ENCODE measurements at regions not wholly inside any gene's neighbourhood (a gene's known extent, or its start where the extent isn't known, plus 50 kb on each side); places are given as distances from the start of the nearest gene placed in this dataset.

DNA sequence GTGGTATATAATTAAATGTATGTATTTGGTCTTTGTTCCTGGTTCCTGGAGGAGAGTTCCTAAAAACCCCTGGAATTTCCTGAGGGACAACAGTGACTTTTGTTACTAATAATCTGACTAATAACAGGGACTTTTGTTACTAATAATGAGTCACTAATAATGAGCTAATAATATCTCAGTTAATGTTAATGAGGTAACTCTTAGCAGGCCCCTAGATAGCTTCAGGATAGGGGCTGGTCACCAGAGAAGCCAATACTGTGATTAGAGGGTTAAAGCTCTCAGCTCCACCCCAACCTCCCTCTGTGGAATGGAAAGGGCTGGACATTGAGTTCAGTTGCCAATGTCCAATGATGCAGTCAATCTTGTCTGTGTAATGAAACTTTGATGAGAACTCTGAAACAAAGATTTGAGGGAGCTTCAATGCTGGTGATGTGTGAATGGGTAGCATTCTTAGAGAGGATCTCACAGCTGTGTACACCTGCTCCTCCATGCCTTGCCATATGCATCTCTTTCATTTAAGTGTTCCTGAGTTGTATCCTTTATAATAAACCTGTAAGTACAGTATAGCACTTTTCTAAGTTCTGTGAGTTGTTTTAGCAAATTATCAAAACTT is 1431.4 kb upstream of the TENM4 start:
- no peak overlapping the region for H3K27ac ChIP-seq (ENCODE audit: low read depth, low read length)

DNA sequence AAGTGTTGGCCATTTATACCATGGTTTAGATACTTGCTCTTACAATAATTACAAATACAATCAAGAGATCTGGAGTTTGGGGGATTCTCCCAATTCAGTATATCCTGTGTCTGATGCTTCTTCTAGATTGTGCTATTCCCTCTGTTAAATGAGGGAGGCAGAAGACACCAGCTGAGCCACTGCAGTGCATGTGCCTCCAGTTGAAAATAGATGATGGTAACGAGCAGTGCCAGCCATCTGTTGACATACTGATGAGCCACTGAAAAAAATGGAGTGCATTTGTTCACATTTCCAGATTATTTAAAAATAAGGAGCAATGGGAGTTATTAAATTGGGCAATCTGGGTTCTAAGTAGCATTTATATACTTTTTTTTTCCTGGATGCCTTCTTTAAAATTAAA is 1428.0 kb upstream of the TENM4 start:
- 48 to 75% (median 67%) methylated on average over 1 of the region's 1 CpG for WGBS, 3 donors

DNA sequence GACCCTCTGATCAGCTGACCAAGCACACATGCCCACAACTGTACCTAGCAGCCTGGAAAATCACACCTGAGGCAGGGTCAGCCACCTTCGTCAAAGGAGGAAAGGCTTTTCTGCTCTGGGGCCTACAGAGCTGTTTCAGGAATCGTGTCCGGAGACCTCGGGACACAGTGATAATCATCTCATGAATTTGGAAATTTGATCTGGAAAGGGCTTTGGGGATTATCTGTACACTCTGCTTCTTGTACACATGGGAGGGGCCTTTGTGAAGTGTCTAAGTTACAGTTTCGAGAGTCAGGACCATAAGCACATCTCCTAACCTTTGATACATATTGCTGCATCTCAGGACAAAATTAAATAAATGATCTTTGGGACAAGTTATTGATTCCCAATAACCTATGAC is 1421.2 kb upstream of the TENM4 start:
- WGBS, 3 donors, result 85 to 88% (median 86%) methylated on average over 5 of the region's 5 CpGs
- no peak overlapping the region for H3K27ac ChIP-seq (ENCODE audit: low read depth, low read length)

More for the DNA sequence above, 1428.0 kb upstream of the TENM4 start:
- no peak overlapping the region for H3K27ac ChIP-seq (ENCODE audit: low read depth, low read length)

DNA sequence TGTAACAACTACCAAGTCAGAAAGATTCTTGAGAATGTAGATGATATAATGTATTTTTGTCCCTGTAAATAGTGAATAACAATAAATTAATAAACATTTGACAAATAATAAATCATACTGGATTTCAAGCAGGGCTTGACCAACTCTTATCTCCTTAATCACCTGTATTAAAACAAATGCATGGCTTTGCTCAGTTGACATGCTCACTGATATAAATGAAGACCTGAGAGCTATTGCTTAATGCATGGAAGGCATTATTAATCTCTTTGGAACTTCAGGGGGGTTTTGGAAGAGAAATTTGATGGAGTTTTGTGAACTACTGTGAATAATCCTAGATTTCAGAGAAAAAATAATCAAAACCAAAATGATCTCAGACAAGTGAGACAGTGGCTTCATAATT is 1420.4 kb upstream of the TENM4 start:
- no peak overlapping the region for H3K27ac ChIP-seq (ENCODE audit: low read depth, low read length)

DNA sequence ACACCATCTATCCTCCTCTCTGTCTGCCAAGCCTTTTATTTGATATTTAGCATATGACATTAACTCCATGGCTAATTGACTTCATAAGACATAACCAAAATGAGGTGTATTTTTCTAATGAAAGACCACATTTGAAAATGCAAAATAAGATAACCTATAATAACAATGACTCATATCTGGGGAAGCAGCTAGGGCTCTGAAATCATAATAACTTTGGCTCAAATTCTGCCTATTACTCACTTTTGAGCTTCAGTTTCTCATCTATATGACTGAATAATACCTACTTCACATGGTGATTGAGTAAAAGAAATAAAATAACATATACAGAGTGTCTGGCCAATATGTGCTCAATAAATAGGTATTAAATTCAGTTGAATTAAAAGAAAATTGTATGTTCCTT is 1419.8 kb upstream of the TENM4 start:
- H3K27ac ChIP-seq (ENCODE audit: low read depth, low read length), result no peak overlapping the region

DNA sequence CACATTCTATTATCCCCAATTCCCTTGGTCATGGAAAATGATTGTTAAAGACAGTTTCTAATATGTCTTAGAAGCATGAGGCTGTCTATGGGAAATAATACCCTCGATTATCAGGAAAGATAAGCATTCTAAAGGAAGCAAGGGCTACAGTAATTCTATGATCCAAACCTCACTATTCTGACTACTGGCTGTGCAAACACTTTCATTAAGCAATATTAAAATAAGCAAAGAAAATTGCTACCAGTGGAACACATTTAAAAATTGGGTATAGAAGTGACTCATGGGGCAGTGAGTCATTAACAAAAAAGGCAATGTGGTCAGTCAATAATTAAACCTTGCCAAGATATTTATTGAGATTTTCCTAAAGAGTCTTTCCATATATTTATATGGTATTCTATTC is 1415.2 kb upstream of the TENM4 start:
- H3K27ac ChIP-seq (ENCODE audit: low read depth, low read length), result no peak overlapping the region
- 26 to 34% (median 26%) methylated on average over 1 of the region's 1 CpG for WGBS, 3 donors

DNA sequence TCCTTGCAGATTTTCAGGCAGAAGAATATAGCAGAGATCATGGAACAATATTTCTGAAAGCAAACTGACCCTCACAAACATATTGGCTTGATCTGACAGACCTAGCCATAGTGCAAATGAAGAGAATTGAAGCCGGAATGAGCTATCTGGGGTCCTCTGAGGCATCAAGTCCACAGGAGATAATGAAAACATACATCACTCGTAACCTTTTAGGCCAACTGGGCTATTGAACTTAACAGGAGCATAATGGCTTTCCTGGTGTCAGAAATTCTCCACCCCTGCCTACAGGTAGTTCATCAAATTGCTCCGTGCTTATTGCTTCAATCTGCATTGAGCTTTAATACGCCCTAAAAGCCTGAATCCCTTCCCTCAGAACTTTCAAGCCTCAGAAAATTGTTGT is 1414.6 kb upstream of the TENM4 start:
- WGBS, 3 donors, result 76 to 85% (median 78%) methylated on average over 4 of the region's 4 CpGs

DNA sequence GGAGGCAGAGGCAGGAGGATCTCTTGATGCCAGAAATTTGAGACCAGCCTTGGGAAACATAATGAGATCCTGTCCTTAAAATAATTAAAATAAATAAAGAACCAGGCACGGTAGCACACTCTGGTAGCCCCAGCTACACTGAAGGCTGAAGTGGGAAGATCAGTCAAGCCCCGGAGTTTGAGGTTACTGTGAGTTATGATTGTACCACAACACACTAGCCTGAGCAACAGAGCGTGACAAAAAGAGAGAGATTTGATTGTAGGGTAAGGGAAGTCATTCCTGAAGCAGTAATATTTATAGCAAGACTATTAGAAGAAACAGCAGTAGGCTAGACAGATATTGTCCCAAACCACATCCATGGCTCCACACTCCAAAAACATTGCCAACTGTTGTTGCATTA is 1408.4 kb upstream of the TENM4 start:
- 81 to 91% (median 90%) methylated on average over 3 of the region's 3 CpGs for WGBS, 3 donors
- H3K27ac ChIP-seq (ENCODE audit: low read depth, low read length), result no peak overlapping the region

More for the DNA sequence above, 1414.6 kb upstream of the TENM4 start:
- no peak overlapping the region for H3K27ac ChIP-seq (ENCODE audit: low read depth, low read length)

DNA sequence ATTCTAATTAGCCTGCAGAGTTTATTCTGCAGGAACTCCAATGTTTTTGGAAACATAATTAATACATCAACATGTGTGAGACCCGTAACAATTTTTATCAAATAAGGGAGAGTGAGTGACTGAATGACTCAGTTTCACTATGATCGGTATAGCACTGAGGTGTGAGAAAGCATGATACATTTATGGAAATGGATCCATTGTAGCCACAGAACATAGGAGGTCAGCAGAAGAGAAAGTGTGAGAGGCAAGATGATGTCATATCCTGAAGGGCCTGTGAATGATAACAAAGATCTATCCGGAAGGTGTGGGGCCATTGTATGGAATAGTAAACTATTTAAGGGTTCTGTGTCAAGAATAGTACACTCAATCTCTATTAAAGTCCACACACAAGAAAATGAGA is 1406.1 kb upstream of the TENM4 start:
- 63 to 88% (median 78%) methylated on average over 3 of the region's 3 CpGs for WGBS, 3 donors
- no peak overlapping the region for H3K27ac ChIP-seq (ENCODE audit: low read depth, low read length)

DNA sequence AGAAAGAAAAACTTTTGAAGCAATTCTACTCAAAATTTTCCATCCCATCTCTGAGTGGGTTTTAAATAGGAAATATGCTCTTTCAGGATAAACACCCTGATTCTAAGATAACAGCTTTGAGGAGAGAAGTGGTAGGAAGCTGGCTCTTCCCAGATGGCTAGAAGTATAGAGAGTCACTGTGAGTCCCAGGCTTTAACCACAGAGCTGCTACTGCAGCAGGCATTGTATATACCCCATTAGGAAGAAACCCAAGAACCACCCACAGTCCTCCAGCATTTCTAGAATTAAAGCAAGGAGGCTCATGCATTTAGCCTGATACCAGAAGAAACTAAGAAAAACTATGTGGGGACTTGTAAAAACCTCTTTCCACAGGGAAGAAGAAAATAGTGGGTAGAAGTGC is 1405.6 kb upstream of the TENM4 start:
- H3K27ac ChIP-seq (ENCODE audit: low read depth, low read length), result no peak overlapping the region

DNA sequence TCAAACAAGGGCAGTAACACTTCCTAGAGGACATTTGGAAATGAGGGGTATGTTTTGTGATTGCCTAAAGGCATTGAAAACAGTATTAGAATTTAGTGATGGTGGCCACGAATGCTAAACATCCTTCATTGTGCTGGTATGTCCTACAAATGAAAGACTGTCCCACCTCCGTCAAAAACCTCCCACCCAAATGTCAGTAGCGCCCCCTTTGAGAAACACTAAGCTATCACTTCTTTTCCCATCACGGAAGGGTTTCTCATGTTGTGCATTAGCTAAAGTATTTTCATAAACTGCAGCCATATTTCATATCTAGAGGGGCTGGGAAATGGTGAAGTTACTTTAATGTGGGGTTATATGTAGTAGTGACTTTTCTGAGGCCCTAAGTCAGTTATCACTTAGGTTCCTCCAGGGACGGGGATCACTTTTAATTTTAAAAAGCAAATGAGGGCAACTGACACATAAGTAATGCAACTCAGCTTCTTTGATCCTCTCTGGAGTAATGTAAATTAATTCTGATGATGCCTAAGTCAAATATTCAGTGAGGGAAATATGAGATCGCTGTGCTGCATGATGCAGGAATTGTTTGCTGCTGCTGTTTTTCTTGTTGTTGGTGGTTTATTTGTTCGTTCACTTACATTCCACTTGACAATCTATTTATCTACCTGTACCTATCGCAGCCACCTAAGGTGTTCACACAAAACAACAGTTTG is 1403.4 kb upstream of the TENM4 start:
- no peak overlapping the region for H3K27ac ChIP-seq (ENCODE audit: low read depth, low read length)
- whole genome bisulfite sequencing, 3 donors, result 71 to 83% (median 82%) methylated on average over 8 of the region's 8 CpGs

DNA sequence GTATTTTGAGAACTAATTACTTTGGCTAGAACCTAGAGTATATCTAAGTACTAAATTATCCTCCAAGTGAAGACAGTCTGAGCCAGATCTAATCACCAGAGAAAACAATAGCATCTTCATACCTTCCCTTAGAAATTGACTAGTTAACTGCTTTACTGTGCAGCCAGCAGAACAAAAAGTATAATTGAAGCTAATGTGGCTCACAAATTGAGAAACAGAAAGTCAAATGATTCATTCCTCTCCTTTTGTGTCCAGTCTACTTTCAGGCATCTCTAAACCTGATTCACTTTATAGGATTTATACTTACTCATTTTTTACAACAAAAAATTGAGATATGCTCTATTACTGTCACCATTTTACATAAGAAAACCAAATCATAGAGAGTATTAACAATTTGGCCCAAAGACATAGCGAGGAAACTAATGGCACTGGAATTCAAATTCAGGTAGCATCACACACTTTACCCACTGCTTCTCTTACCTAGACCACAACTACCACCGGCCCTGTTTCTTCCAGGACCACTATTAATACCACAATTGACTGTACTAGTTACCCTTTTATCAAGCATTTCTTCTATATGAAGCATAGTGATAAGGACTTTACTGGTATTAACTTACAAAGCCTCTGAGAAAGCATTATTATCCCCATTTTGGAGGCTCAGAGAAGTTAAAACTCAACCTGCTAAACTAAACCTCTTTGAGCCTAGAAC is 1402.6 kb upstream of the TENM4 start:
- WGBS, 3 donors, result 83 to 85% (median 84%) methylated on average over 2 of the region's 2 CpGs
- H3K27ac ChIP-seq (ENCODE audit: low read depth, low read length), result no peak overlapping the region

DNA sequence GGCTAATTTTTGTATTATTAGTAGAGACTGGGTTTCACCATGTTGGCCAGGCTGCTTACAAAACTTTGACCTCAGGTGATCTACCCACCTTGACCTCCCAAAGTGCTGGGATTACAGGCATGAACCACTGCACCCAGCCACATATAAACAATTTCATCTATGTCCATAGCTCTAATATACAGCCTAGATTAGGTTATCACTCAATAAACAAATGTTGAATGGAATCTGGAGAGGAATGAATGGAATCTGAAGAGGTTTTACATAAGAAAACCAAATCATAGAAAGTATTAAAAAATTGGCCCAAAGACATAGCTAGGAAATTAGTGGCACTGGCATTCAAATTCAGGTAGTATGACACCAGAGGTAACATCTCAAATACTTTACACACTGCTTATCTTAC is 1401.4 kb upstream of the TENM4 start:
- no peak overlapping the region for H3K27ac ChIP-seq (ENCODE audit: low read depth, low read length)

DNA sequence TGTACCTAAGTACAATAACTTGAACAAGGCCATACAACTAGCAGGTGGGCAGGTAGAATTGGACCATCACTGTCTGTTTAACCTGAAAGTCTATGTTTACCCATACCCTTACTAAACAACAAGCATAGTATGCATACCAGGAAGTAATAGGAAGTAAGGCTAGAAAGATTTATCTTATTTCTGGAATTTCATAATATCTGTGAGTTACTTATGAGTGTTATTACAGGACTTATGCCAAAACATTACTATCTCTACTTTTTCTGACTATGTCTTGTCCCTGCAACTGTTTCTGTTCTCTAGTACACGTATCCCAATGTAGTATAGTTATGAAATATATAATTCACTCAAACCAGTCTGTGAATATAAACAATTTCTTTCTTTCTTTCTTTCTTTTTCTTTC is 1400.8 kb upstream of the TENM4 start:
- 64 to 93% (median 69%) methylated on average over 1 of the region's 1 CpG for WGBS, 3 donors

DNA sequence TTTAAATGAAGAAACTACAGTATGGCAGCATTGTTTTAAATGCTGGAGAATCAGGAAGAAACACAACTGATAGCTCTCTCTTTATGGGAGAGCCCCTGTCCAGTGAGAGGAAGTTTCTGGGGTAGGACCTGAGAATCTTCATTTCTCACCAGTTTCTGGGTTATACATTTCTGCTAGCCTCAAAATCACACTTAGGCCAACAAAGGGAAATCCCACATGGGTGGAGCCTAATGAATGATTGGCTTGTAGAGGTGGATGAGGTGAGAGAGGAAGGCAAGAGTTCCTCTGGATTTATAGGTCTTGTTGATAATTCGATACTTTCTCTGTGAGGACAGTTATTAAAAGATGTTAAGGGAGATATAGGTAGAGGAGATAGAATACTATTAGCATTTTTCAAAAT is 1397.3 kb upstream of the TENM4 start:
- no peak overlapping the region for H3K27ac ChIP-seq (ENCODE audit: low read depth, low read length)

More for the DNA sequence above, 1400.8 kb upstream of the TENM4 start:
- H3K27ac ChIP-seq (ENCODE audit: low read depth, low read length), result no peak overlapping the region

DNA sequence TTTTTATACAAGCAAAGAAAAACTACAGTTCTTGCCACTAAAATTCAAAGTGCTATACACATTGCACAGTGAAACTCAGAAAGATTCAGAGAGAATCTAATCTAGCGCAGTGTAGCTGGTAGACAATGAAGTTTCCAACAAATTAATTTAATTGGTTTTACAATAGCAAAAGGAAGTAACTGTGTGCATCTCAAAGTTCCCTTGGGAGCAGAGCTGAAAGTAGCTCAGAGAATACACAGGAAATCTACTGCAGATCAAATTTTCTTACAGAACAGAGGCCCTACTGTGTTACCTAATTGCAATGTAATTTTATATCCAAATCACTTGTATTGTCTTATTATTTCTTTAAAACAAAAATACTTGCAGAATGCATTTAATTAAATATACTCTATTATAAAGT is 1396.2 kb upstream of the TENM4 start:
- no peak overlapping the region for H3K27ac ChIP-seq (ENCODE audit: low read depth, low read length)
- WGBS, 3 donors, result 71 to 81% (median 78%) methylated on average over 1 of the region's 1 CpG

More for the DNA sequence above, 1397.3 kb upstream of the TENM4 start:
- 87 to 93% (median 91%) methylated on average over 1 of the region's 1 CpG for WGBS, 3 donors

DNA sequence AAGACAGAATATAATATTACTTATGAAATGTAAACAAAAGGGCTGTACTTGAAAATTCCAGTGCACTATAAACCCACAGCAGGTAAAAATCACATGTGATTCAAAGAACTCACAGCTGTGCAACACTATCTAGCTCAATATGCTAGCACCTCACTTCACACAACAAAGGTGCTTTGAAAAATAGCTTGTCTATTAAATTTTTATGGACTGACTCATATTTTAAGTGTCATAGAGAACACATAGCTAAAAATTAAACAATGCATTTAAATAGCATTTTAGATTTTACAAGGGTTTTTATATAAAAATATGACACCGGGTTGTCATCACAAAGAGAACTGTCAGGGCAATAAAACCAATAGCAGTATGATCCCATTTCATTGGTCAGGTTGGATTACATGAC is 1390.5 kb upstream of the TENM4 start:
- H3K27ac ChIP-seq (ENCODE audit: low read depth, low read length), result no peak overlapping the region
- WGBS, 3 donors, result 88 to 95% (median 91%) methylated on average over 1 of the region's 1 CpG

DNA sequence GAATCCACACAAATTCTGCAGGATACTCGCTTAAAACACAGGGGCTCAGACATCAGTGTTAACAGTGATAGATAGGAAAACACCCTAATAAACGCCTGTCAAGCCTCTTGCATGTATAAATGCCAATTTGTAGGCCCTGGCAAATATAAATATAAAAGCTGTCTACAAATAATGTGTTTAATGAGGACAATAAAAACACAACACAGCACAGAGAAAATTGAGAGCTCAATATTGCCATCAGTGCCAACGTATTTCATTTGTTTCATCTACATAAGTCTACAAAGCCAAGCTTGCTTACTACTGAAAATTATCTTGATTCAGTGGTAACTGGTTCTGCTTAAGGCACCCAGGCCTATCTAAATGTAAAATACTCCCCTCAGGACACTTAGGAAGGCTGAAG is 1387.0 kb upstream of the TENM4 start:
- 70 to 80% (median 75%) methylated on average over 3 of the region's 3 CpGs for WGBS, 3 donors
- no peak overlapping the region for H3K27ac ChIP-seq (ENCODE audit: low read depth, low read length)

DNA sequence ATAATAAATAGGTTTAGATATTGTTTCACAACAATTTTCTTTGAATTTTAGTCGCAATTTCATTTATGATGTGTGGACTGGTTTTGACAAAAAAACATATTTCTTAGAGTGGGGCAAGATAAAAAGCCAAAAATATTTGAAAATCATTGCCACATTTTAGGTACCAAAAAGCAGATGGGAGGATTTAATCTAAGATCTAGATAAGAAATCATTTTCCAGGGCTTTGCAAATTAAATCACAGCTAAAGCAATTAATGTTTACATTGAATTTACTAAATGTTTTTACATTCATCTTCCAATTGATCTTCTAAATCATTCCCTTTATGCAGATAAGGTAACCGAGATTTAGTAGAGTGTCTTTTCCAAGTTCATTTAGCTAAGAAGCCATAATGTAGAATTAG is 1386.0 kb upstream of the TENM4 start:
- H3K27ac ChIP-seq (ENCODE audit: low read depth, low read length), result no peak overlapping the region
- WGBS, 3 donors, result 81 to 86% (median 84%) methylated on average over 2 of the region's 2 CpGs

DNA sequence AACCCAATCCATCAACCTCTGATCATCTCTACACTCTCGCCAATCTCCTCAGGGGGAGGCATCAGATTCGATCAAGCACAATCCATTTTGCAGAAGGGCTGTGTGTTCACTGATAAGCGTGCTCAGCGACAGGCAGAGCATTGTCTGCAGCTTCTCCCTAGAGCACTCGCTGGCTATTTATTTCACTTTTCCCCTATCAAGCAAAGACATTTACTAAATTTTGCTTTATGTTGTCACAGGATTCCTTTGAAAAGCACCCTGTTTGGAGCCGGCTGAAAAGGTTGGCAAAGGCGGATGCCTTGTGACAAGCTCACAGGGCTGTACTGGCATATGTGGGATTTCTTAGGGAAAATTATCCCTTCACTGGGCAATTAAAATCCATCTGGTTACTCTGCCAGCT is 1381.5 kb upstream of the TENM4 start:
- WGBS, 3 donors, result 71 to 92% (median 85%) methylated on average over 7 of the region's 7 CpGs
- no peak overlapping the region for H3K27ac ChIP-seq (ENCODE audit: low read depth, low read length)

Measured in adipose tissue (tissue), 3 donors.